G401.6 (cell line): ENCODE measurements at regions not wholly inside any gene's neighbourhood (a gene's known extent, or its start where the extent isn't known, plus 50 kb on each side); places are given as distances from the start of the nearest gene placed in this dataset.

Experiments used
- FAIRE-seq: peaks from 2 replicates; lab custom pipeline; 2012; peaks lifted over from hg19 to GRCh38; lab: Jason Lieb, UNC

GRCh38 chr1:37391211-37392011, 83.0 kb upstream of the ZC3H12A start:
- no peak for FAIRE-seq

GRCh38 chr1:37392051-37392450, 82.3 kb upstream of the ZC3H12A start:
- no peak for FAIRE-seq

GRCh38 chr1:37393173-37394120, 80.9 kb upstream of the ZC3H12A start:
- FAIRE-seq = no peak

- no peak for FAIRE-seq
Measured at GRCh38 chr1:37394574-37395464, 79.6 kb upstream of the ZC3H12A start.

GRCh38 chr1:37398096-37398495, 76.3 kb upstream of the ZC3H12A start:
- FAIRE-seq = no peak

GRCh38 chr1:37399205-37399604, 75.2 kb upstream of the ZC3H12A start:
- no peak for FAIRE-seq

GRCh38 chr1:37399830-37400464, 74.4 kb upstream of the ZC3H12A start:
- no peak for FAIRE-seq

- no peak for FAIRE-seq
Measured at GRCh38 chr1:37400466-37401225, 73.7 kb upstream of the ZC3H12A start.

- no peak for FAIRE-seq
Measured at GRCh38 chr1:37403166-37403565, 71.2 kb upstream of the ZC3H12A start.

GRCh38 chr1:37404711-37405110, 69.7 kb upstream of the ZC3H12A start:
- FAIRE-seq = no peak

GRCh38 chr1:37410105-37410504, 64.3 kb upstream of the ZC3H12A start:
- FAIRE-seq = no peak

GRCh38 chr1:37410815-37411214, 63.6 kb upstream of the ZC3H12A start:
- FAIRE-seq = no peak

- no peak for FAIRE-seq
Measured at GRCh38 chr1:37415611-37416244, 58.7 kb upstream of the ZC3H12A start.

GRCh38 chr1:37420456-37420855, 53.9 kb upstream of the ZC3H12A start:
- no peak for FAIRE-seq

GRCh38 chr1:37423810-37424209, 50.6 kb upstream of the ZC3H12A start:
- no peak for FAIRE-seq

GRCh38 chr1:37424523-37424922, 49.9 kb upstream of the ZC3H12A start:
- no peak for FAIRE-seq
